ENCODE measurements at regions not wholly inside any gene's neighbourhood (a gene's known extent, or its start where the extent isn't known, plus 50 kb on each side); places are given as distances from the start of the nearest gene placed in this dataset.

DNA sequence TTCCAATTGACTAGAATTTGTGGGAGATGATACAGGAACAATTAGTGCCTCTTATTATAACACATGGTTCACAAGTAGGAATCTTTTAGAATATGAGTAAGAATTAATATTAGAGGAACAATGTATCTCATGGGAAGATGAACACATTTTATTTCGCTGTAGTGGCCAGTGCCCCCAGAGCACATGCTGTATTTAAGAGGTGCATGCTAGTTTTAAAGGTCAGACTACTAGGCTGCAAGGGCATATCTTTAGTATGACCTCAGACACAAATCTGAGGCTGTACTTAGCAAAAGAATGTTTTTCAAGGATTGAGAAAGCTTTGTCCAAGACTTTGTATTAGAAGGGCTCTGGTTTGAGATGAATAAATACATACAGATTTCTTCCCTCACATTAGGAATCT is 586.9 kb downstream of the CCER1 start:
- Histone ChIP-seq H3K27ac (no peak overlapping the region), H3K9ac (ENCODE audit: insufficient read length) (no peak overlapping the region), H3K4me3 (no peak overlapping the region), H3K36me3 (ENCODE audit: insufficient read depth, low read length) (no peaks in the 10 kb centered on the region), H3K9me3 (ENCODE audit: low read depth, low read length) (no peaks in the 10 kb centered on the region)
- TF ChIP-seq POLR2AphosphoS5 (IDR thresholded peaks at IDR 0.05; ENCODE audit: borderline replicate concordance, low read depth, low read length): no peak
- TF ChIP-seq FOXP2 (optimal IDR thresholded peaks at IDR 0.05; ENCODE audit: control extremely low read depth, extremely low read length, insufficient read depth): no peak
- no peak for TF ChIP-seq EZH2 (IDR thresholded peaks at IDR 0.05)
- no peak for DNase-seq (ENCODE audit: low read depth, low spot score)

DNA sequence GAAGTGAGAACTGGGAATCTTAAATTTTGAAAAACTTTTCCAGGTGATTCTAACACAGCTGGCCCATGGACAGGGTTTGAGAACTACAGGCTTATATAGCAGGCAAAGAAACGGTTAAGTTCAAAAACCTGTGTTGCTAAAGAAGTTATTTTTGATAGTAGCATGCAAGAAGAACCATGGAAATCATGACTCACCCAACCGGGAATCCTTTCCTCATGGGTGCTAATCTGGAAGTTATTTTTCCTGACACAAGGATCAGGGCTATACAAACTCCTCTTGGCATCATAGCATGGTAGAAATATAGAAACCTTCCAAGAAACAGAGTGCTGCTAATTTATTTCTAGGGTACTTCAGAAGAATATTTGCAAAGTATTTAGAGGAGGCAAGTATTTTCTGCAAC is 588.7 kb downstream of the CCER1 start:
- Histone ChIP-seq H3K9me3 (ENCODE audit: low read depth, low read length) (no peaks in the 10 kb centered on the region), H3K36me3 (ENCODE audit: insufficient read depth, low read length) (no peaks in the 10 kb centered on the region), H3K4me3 (no peak overlapping the region), H3K27ac (no peak overlapping the region), H3K9ac (ENCODE audit: insufficient read length) (no peak overlapping the region)
- TF ChIP-seq EZH2 (IDR thresholded peaks at IDR 0.05): no peak
- no peak for TF ChIP-seq POLR2AphosphoS5 (IDR thresholded peaks at IDR 0.05; ENCODE audit: borderline replicate concordance, low read depth, low read length)
- no peak for TF ChIP-seq FOXP2 (optimal IDR thresholded peaks at IDR 0.05; ENCODE audit: control extremely low read depth, extremely low read length, insufficient read depth)
- DNase-seq (ENCODE audit: low read depth, low spot score): no peak

DNA sequence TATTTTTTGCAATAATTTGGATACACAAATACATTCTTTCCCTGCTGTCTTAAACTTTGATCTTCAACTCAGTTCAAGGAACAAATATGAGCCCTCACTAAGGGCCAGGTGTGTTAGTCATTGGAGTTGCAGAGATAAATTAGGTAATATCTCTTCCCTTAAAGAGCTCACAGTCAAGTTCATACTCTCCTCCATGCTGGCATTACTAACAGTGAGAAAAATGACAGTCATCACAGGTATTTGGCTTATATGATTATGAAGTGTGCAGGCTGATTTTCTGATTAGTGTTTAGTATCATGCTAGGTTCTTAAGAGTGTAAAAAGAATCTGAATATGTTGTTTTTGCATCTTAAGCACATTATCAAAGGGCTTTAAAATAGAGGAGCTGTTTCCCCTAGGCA is 594.7 kb downstream of the CCER1 start:
- Histone ChIP-seq H3K9ac (ENCODE audit: insufficient read length) (no peak overlapping the region), H3K4me3 (no peak overlapping the region), H3K27ac (no peak overlapping the region), H3K36me3 (ENCODE audit: insufficient read depth, low read length) (no peaks in the 10 kb centered on the region), H3K9me3 (ENCODE audit: low read depth, low read length) (no peaks in the 10 kb centered on the region)
- TF ChIP-seq FOXP2 (optimal IDR thresholded peaks at IDR 0.05; ENCODE audit: control extremely low read depth, extremely low read length, insufficient read depth) (no peak), EZH2 (IDR thresholded peaks at IDR 0.05) (no peak), POLR2AphosphoS5 (IDR thresholded peaks at IDR 0.05; ENCODE audit: borderline replicate concordance, low read depth, low read length) (no peak)
- no peak for DNase-seq (ENCODE audit: low read depth, low spot score)

DNA sequence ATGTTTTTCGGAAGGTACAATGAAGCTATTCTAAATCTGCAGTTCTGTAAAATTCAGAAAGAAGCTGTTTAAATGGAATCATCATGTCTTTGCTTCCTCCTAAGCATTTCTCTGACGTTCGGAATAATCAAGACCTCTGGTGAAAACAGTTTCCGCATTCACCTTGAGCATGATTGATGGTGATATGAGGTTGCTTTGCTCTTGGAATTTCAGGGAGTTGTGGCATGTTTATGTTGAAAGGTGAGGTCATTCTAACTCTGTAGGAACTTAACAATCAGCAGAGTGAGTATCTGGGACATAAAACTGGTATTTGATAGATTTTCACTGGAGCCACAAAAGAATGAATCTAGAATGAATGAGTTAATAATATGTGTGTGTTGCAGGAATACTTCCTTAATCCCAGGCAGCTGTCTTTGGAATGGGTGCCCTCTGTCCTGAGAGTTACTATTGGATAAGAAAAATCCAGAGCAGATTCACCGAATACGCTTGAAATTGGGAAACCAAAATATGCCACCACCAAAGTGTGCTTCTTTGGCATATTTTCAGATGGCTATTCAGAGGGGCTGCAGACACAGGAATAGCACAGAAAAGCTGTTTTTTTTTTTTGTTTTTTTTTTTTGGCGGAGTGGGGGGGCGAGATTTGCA is 599.1 kb downstream of the CCER1 start:
- Histone ChIP-seq H3K9me3 (ENCODE audit: low read depth, low read length) (no peaks in the 10 kb centered on the region), H3K9ac (ENCODE audit: insufficient read length) (no peak overlapping the region), H3K27ac (no peak overlapping the region), H3K36me3 (ENCODE audit: insufficient read depth, low read length) (no peaks in the 10 kb centered on the region), H3K4me3 (no peak overlapping the region)
- TF ChIP-seq EZH2 (IDR thresholded peaks at IDR 0.05) (no peak), FOXP2 (optimal IDR thresholded peaks at IDR 0.05; ENCODE audit: control extremely low read depth, extremely low read length, insufficient read depth) (no peak), POLR2AphosphoS5 (IDR thresholded peaks at IDR 0.05; ENCODE audit: borderline replicate concordance, low read depth, low read length) (no peak)
- DNase-seq (ENCODE audit: low read depth, low spot score): no peak

DNA sequence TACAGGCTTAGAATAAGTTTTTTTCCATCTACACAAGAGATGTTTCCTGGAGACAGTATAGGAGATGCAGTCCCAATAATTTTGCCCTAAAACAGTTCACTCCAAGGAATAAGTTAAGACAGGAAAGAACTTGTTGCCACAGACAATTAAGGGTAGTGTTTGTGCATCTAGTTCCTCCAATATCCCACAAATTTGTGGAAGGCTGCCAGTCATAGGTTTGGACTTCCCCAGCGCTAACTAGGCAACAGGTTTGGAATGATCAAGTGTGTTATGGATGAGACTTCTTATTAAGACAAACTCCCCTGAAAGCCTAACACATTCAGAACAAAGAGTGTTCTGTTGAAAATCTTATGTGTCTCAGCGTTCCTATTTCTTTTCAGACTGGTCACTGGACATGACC is 611.0 kb downstream of the CCER1 start:
- no peak for DNase-seq (ENCODE audit: low read depth, low spot score)
- Histone ChIP-seq H3K9ac (ENCODE audit: insufficient read length) (no peak overlapping the region), H3K9me3 (ENCODE audit: low read depth, low read length) (no peaks in the 10 kb centered on the region), H3K27ac (no peak overlapping the region), H3K4me3 (no peak overlapping the region), H3K36me3 (ENCODE audit: insufficient read depth, low read length) (no peaks in the 10 kb centered on the region)
- no peak for TF ChIP-seq EZH2 (IDR thresholded peaks at IDR 0.05)
- no peak for TF ChIP-seq POLR2AphosphoS5 (IDR thresholded peaks at IDR 0.05; ENCODE audit: borderline replicate concordance, low read depth, low read length)
- TF ChIP-seq FOXP2 (optimal IDR thresholded peaks at IDR 0.05; ENCODE audit: control extremely low read depth, extremely low read length, insufficient read depth): no peak

DNA sequence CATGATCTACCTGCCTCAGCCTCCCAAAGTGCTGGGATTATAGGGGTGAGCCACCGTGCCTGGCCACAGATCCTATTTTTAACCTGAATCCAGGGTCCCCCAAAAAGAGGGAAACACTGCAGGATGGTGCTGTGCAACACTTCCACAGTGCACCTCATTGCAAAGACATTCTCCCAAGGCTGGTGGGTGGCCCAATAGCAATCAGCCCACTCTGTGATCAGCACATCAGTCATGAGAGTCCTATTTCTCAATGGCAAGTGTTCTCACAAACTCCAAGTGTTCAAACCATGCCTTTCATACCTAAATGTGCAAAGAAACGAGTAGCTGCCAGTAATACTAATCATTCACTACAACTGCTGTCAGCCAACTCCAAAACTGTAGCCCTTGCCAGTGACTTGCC is 612.9 kb downstream of the CCER1 start:
- DNase-seq (ENCODE audit: low read depth, low spot score): no peak
- H3K27ac ChIP-seq: no peak overlapping the region
- H3K4me3 ChIP-seq: no peak overlapping the region
- H3K9ac ChIP-seq (ENCODE audit: insufficient read length): no peak overlapping the region
- no peaks in the 10 kb centered on the region for H3K9me3 ChIP-seq (ENCODE audit: low read depth, low read length)
- H3K36me3 ChIP-seq (ENCODE audit: insufficient read depth, low read length): no peaks in the 10 kb centered on the region
- no peak for TF ChIP-seq EZH2 (IDR thresholded peaks at IDR 0.05)
- no peak for TF ChIP-seq FOXP2 (optimal IDR thresholded peaks at IDR 0.05; ENCODE audit: control extremely low read depth, extremely low read length, insufficient read depth)
- no peak for TF ChIP-seq POLR2AphosphoS5 (IDR thresholded peaks at IDR 0.05; ENCODE audit: borderline replicate concordance, low read depth, low read length)

DNA sequence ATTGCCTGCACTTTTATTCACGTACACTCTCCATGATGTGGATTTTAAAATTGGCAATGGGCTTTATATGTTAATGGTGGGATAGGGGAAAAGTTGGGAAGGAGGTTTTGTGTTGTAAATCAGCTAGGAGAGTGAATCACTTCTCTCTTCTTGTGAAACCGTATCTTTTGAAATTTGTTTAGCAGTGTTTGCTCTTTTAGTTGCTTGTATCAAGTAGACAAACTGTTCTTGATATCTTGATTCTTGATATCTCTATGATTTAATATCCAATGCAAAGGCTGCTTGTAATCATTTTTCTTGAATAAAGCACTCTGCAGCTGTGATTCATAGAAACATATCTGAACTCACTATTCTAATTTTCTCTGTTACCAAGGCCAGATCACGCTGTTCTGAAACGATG is 615.1 kb downstream of the CCER1 start:
- no peaks in the 10 kb centered on the region for H3K9me3 ChIP-seq (ENCODE audit: low read depth, low read length)
- H3K4me3 ChIP-seq: no peak overlapping the region
- H3K9ac ChIP-seq (ENCODE audit: insufficient read length): no peak overlapping the region
- H3K36me3 ChIP-seq (ENCODE audit: insufficient read depth, low read length): no peaks in the 10 kb centered on the region
- DNase-seq (ENCODE audit: low read depth, low spot score): no peak
- TF ChIP-seq EZH2 (IDR thresholded peaks at IDR 0.05) (no peak), POLR2AphosphoS5 (IDR thresholded peaks at IDR 0.05; ENCODE audit: borderline replicate concordance, low read depth, low read length) (no peak), FOXP2 (optimal IDR thresholded peaks at IDR 0.05; ENCODE audit: control extremely low read depth, extremely low read length, insufficient read depth) (no peak)
- H3K27ac ChIP-seq: no peak overlapping the region

DNA sequence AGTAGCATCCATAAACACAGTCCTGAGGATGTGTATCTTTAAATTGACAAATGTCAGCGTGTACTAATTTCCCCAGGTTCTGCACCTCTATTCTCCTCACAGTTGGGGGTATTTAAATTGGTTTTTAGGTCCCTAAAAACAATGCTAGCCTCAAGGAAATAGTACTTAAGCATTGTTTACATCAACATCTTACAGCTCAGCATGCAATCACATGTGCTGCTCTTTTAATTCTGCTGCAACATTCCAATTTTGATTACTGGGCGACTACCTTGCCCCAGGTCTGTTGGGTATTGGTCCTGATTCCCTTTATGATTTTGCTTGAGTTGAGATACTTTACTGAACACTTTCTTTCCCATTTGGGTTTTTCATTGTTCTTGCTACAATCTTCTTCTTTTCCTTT is 616.6 kb downstream of the CCER1 start:
- TF ChIP-seq EZH2 (IDR thresholded peaks at IDR 0.05) (no peak), FOXP2 (optimal IDR thresholded peaks at IDR 0.05; ENCODE audit: control extremely low read depth, extremely low read length, insufficient read depth) (no peak), POLR2AphosphoS5 (IDR thresholded peaks at IDR 0.05; ENCODE audit: borderline replicate concordance, low read depth, low read length) (no peak)
- Histone ChIP-seq H3K27ac (no peak overlapping the region), H3K9me3 (ENCODE audit: low read depth, low read length) (no peaks in the 10 kb centered on the region), H3K4me3 (no peak overlapping the region), H3K36me3 (ENCODE audit: insufficient read depth, low read length) (no peaks in the 10 kb centered on the region), H3K9ac (ENCODE audit: insufficient read length) (no peak overlapping the region)
- DNase-seq (ENCODE audit: low read depth, low spot score): no peak

DNA sequence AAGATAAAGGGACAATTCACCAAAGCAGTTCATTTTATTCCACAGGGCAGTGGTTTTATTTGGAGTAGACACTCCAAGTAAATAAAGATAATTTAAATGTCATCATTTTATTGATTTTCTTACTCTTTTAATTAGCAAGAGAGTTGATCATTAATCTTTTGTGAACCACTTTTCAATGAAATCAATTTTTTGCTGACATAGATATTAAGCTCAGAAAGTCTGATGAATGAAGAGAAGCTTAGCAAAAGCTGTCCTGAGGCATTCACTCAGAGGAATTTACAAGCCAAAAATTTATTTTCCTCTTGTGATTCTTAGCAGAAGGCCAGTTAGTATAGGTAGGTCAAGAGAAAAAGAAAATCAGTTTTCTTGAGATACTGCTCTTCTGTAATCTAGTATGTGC is 618.0 kb downstream of the CCER1 start:
- H3K4me3 ChIP-seq: no peak overlapping the region
- no peak for DNase-seq (ENCODE audit: low read depth, low spot score)
- H3K9ac ChIP-seq (ENCODE audit: insufficient read length): no peak overlapping the region
- no peaks in the 10 kb centered on the region for H3K36me3 ChIP-seq (ENCODE audit: insufficient read depth, low read length)
- TF ChIP-seq POLR2AphosphoS5 (IDR thresholded peaks at IDR 0.05; ENCODE audit: borderline replicate concordance, low read depth, low read length) (no peak), EZH2 (IDR thresholded peaks at IDR 0.05) (no peak), FOXP2 (optimal IDR thresholded peaks at IDR 0.05; ENCODE audit: control extremely low read depth, extremely low read length, insufficient read depth) (no peak)
- H3K9me3 ChIP-seq (ENCODE audit: low read depth, low read length): no peaks in the 10 kb centered on the region
- no peak overlapping the region for H3K27ac ChIP-seq
